ENCODE measurements at regions not wholly inside any gene's neighbourhood (a gene's known extent, or its start where the extent isn't known, plus 50 kb on each side); places are given as distances from the start of the nearest gene placed in this dataset.

GRCh38 chr17:79525793-79526677 is 84.8 kb downstream of the RBFOX3 start:
- no peak for DNase-seq (ENCODE audit: low read depth, low spot score)
- no peak overlapping the region for H3K4me3 ChIP-seq (ENCODE audit: low read length)

GRCh38 chr17:79524213-79525187 is 86.4 kb downstream of the RBFOX3 start:
- DNase-seq (ENCODE audit: low read depth, low spot score) = no peak
- no peak overlapping the region for H3K4me3 ChIP-seq (ENCODE audit: low read length)

- H3K4me3 ChIP-seq (ENCODE audit: low read length) = no peak overlapping the region
- DNase-seq (ENCODE audit: low read depth, low spot score) = no peak
These were observed 88.4 kb downstream of the RBFOX3 start for GRCh38 chr17:79522414-79522813.

GRCh38 chr17:79521225-79521624 is 89.6 kb downstream of the RBFOX3 start:
- H3K4me3 ChIP-seq (ENCODE audit: low read length) = no peak overlapping the region
- no peak for DNase-seq (ENCODE audit: low read depth, low spot score)

- no peak for DNase-seq (ENCODE audit: low read depth, low spot score)
- H3K4me3 ChIP-seq (ENCODE audit: low read length) = no peak overlapping the region
These were observed 90.4 kb downstream of the RBFOX3 start for GRCh38 chr17:79520167-79521165.

- no peak overlapping the region for H3K4me3 ChIP-seq (ENCODE audit: low read length)
- no peak for DNase-seq (ENCODE audit: low read depth, low spot score)
These were observed 91.2 kb downstream of the RBFOX3 start for GRCh38 chr17:79519601-79520000.

GRCh38 chr17:79518585-79519523 is 92.0 kb downstream of the RBFOX3 start:
- DNase-seq (ENCODE audit: low read depth, low spot score) = no peak
- H3K4me3 ChIP-seq (ENCODE audit: low read length) = no peak overlapping the region

- no peak overlapping the region for H3K4me3 ChIP-seq (ENCODE audit: low read length)
- no peak for DNase-seq (ENCODE audit: low read depth, low spot score)
These were observed 92.8 kb downstream of the RBFOX3 start for GRCh38 chr17:79517827-79518584.

GRCh38 chr17:79515646-79516571 is 94.9 kb downstream of the RBFOX3 start:
- no peak for DNase-seq (ENCODE audit: low read depth, low spot score)
- no peak overlapping the region for H3K4me3 ChIP-seq (ENCODE audit: low read length)

GRCh38 chr17:79515110-79515509 is 95.7 kb downstream of the RBFOX3 start:
- no peak overlapping the region for H3K4me3 ChIP-seq (ENCODE audit: low read length)
- DNase-seq (ENCODE audit: low read depth, low spot score) = no peak

GRCh38 chr17:79513820-79514535 is 96.9 kb downstream of the RBFOX3 start:
- peak; percentile 8 for DNase-seq (ENCODE audit: low read depth, low spot score)
- no peak overlapping the region for H3K4me3 ChIP-seq (ENCODE audit: low read length)

- H3K4me3 ChIP-seq (ENCODE audit: low read length) = no peak overlapping the region
- DNase-seq (ENCODE audit: low read depth, low spot score) = no peak
These were observed 97.6 kb downstream of the RBFOX3 start for GRCh38 chr17:79513206-79513605.

GRCh38 chr17:79511471-79511870 is 99.4 kb downstream of the RBFOX3 start:
- DNase-seq (ENCODE audit: low read depth, low spot score) = no peak
- H3K4me3 ChIP-seq (ENCODE audit: low read length) = no peak overlapping the region

- no peak overlapping the region for H3K4me3 ChIP-seq (ENCODE audit: low read length)
- no peak for DNase-seq (ENCODE audit: low read depth, low spot score)
These were observed 100.8 kb downstream of the RBFOX3 start for GRCh38 chr17:79510071-79510470.

GRCh38 chr17:79509490-79509889 is 101.4 kb downstream of the RBFOX3 start:
- DNase-seq (ENCODE audit: low read depth, low spot score) = no peak

More at GRCh38 chr17:79509490-79509889, 101.4 kb downstream of the RBFOX3 start:
- no peak overlapping the region for H3K4me3 ChIP-seq (ENCODE audit: low read length)

All from Jurkat, Clone E6-1 (cell line).